Uterus (tissue), 3 donors: ENCODE measurements at regions not wholly inside any gene's neighbourhood (a gene's known extent, or its start where the extent isn't known, plus 50 kb on each side); places are given as distances from the start of the nearest gene placed in this dataset.

ENCODE experiments used
- DNase-seq, 2 donors: peaks; one replicate each; pipeline ENCODE4 v3.0.0-alpha.2; 2019 to 2020
- H3K27ac ChIP-seq, 2 donors: fragments of 200-600 bp; sonication (generic); 1 replicate in 1 of 2; 2 replicates in 1 of 2; pipeline ENCODE4 v1.5.1; 2016 to 2018
- H3K27me3 ChIP-seq, 2 donors: fragments of 200-600 bp; sonication (generic); one replicate each; pipeline ENCODE4 v1.5.1; 2018 to 2019; ENCODE audit warnings: control low read depth in 1 of 2
- H3K36me3 ChIP-seq, 2 donors: fragments of 200-600 bp; sonication (generic); one replicate each; pipeline ENCODE4 v1.5.1; 2019; ENCODE audit warnings: control low read depth in 1 of 2
- H3K4me1 ChIP-seq, 2 donors: fragments of 200-600 bp; sonication (generic); one replicate each; pipeline ENCODE4 v1.5.1; 2018 to 2019; ENCODE audit warnings: control low read depth in 1 of 2
- H3K4me3 ChIP-seq, 2 donors: fragments of 200-600 bp; sonication (generic); 1 replicate in 1 of 2; 2 replicates in 1 of 2; pipeline ENCODE4 v1.5.1; 2018 to 2019; ENCODE audit warnings: mild to moderate bottlenecking in 1 of 2
- H3K9me3 ChIP-seq, 2 donors: fragments of 200-600 bp; sonication (generic); one replicate each; pipeline ENCODE4 v1.5.1; 2019; ENCODE audit warnings: control low read depth in 1 of 2
- POLR2A ChIP-seq, 2 donors: fragments of 450-650 bp; IDR thresholded peaks; one replicate each; pipeline ENCODE4 v1.6.1; 2016; ENCODE audit warnings: antibody characterized with exemption in 2 of 2, mild to moderate bottlenecking in 1 of 2, moderate library complexity in 1 of 2
- intact Hi-C: fragments of 100-400 bp; cut with DNase I; formaldehyde crosslinking; loops from one replicate; pipeline ENCODE4 v1.15.1; 2023; ENCODE audit warnings: low total_unique reads
- TF ChIP-seq, protein P1 (sequence below), 4 experiments: fragments of 200-600 bp in 2 of 4; fragments of 450-650 bp in 2 of 4; sonication (generic) in 2 of 4; IDR thresholded peaks; one replicate each; pipeline ENCODE4 v1.5.1; 2016 to 2019; ENCODE audit warnings: antibody characterized with exemption in 4 of 4, mild to moderate bottlenecking in 2 of 4, moderate library complexity in 1 of 4
- donor health status: DM: yes; HTN: yes; CAD: no.

DNA sequence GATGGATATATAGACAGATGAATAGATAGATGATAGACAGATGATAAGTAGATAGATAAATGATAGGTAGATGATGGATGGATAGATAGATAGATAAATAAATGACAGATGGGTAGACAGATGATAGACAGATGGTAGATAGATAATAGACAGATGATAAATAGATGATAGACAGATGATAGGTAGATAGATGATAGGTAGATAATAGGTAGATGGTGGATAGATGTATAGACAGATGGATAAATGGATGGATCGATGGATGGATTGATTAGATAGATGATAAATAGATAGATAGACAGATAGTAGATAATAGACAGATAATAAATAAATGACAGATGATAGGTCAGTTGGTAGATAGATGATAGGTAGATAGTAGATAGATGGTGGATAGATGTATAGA, 212.7 kb downstream of the NFATC2 start:
- intact Hi-C loops = no loop called here
- Histone ChIP-seq H3K36me3 (no peaks in the 10 kb centered on the region), H3K4me1 (no peaks in the 10 kb centered on the region), H3K9me3 (no peaks in the 10 kb centered on the region), H3K27me3 (no peaks in the 10 kb centered on the region), H3K4me3 (no peak overlapping the region), H3K27ac (no peak overlapping the region)
- no peak for TF ChIP-seq POLR2A (IDR thresholded peaks at IDR 0.05)
- TF ChIP-seq, protein P1, sequence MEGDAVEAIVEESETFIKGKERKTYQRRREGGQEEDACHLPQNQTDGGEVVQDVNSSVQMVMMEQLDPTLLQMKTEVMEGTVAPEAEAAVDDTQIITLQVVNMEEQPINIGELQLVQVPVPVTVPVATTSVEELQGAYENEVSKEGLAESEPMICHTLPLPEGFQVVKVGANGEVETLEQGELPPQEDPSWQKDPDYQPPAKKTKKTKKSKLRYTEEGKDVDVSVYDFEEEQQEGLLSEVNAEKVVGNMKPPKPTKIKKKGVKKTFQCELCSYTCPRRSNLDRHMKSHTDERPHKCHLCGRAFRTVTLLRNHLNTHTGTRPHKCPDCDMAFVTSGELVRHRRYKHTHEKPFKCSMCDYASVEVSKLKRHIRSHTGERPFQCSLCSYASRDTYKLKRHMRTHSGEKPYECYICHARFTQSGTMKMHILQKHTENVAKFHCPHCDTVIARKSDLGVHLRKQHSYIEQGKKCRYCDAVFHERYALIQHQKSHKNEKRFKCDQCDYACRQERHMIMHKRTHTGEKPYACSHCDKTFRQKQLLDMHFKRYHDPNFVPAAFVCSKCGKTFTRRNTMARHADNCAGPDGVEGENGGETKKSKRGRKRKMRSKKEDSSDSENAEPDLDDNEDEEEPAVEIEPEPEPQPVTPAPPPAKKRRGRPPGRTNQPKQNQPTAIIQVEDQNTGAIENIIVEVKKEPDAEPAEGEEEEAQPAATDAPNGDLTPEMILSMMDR (IDR thresholded peaks at IDR 0.05) = no peak
- DNase-seq = no peak

DNA sequence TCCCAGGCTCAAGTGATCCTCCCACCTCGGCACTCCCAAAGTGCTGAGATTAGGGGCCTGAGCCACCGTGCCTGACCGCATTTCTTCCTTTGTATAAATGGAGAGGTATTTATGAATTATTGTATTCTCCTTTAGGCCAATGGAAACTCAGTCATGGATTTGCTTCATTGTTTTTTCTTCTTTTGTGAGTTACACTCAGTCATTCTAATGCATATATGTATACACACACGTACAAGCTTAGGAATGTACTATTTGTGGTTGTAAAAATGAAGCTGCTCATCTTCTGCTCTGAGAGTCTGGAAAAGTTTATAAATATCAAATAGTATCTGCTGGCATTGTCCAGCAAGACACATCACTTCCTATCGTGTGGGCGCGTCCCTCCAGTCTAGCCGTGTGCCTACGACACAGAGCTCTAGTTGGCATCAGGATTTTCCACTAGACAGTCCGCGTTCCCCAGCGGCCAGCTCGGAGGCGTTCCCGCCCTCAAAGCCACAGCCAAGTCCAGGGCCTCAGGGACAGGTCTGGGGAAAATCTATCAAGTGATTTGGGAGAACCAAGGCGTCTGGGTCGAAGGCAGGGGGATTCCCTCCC, 215.2 kb downstream of the NFATC2 start:
- Histone ChIP-seq H3K4me3 (no peak overlapping the region), H3K27ac (no peak overlapping the region), H3K27me3 (no peaks in the 10 kb centered on the region), H3K36me3 (no peaks in the 10 kb centered on the region), H3K9me3 (no peaks in the 10 kb centered on the region), H3K4me1 (no peaks in the 10 kb centered on the region)
- intact Hi-C loops = no loop called here
- TF ChIP-seq POLR2A (IDR thresholded peaks at IDR 0.05) = no peak
- TF ChIP-seq, protein P1 (IDR thresholded peaks at IDR 0.05) = no peak
- DNase-seq = peak in 1 of 2 donors; percentile 15

DNA sequence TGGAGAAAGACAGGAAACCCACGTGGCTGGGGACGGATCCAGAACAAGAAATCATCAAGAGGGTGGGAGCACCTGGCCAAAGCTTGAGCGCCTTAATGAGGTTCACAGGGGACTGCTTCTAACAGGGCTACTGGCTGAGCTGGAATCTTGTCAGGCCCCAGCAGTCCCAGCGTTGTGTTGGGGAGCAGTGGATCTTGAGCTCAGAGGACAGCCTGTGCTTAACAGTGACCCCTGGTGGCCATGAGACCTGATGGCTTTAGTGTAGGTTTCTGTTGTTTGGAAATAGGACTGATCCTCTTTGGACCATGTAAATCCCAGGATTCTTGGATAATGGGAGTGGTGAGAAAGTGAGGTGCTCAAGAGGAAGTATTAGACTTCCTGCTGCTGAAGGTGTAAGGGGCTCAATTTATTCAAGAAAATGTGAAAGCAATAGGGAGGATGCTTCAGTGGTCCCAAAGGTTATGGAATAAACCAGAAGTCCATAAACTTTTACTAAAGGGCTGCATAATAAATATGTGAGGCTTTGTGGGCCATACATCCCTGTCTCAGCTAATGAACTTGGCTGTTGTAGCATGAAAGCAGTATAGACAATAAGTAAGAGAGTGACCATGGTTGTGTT, 216.2 kb downstream of the NFATC2 start:
- Histone ChIP-seq H3K36me3 (no peaks in the 10 kb centered on the region), H3K4me3 (no peak overlapping the region), H3K27ac (no peak overlapping the region), H3K27me3 (no peaks in the 10 kb centered on the region), H3K4me1 (no peaks in the 10 kb centered on the region), H3K9me3 (no peaks in the 10 kb centered on the region)
- DNase-seq = peak in 1 of 2 donors; percentile 24
- TF ChIP-seq, protein P1 (IDR thresholded peaks at IDR 0.05) = peak in 3 of 4 experiments; percentile 31 to 52 (median 33)
- no peak for TF ChIP-seq POLR2A (IDR thresholded peaks at IDR 0.05)
- intact Hi-C loops = no loop called here

DNA sequence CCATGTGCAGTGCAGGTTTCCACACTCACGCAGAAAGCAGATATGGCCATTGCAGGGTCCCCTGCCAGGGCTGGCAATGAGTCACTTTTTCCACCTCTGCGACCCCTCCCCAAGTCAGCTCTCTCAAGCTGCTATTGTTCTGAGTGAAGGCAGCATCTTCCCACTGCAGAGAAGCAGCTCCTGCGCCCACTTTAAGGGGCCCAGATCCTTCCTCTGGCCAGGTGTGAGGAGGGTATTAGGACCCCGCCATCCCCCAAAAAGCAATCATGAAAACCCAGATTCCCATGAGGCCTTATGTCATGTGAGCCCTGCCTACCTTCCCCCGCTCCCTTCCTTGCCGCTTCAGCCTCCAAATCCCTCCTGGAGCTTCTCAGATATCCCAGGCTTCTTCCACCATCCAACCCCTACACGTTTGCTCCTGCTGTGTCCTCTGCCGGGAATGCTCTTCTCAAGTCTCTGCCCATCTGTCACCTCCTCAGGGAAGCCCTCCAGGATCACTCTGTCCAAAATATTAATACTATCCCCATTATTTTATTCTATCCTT, 220.3 kb downstream of the NFATC2 start:
- H3K4me3 ChIP-seq = no peak overlapping the region
- H3K27me3 ChIP-seq = no peaks in the 10 kb centered on the region

More for the DNA sequence above, 220.3 kb downstream of the NFATC2 start:
- no peaks in the 10 kb centered on the region for H3K9me3 ChIP-seq
- H3K4me1 ChIP-seq = no peaks in the 10 kb centered on the region
- intact Hi-C loops = no loop called here
- TF ChIP-seq, protein P1 (IDR thresholded peaks at IDR 0.05) = no peak
- TF ChIP-seq POLR2A (IDR thresholded peaks at IDR 0.05) = no peak
- no peaks in the 10 kb centered on the region for H3K36me3 ChIP-seq
- no peak for DNase-seq
- H3K27ac ChIP-seq = no peak overlapping the region
